ENCODE measurements at regions not wholly inside any gene's neighbourhood (a gene's known extent, or its start where the extent isn't known, plus 50 kb on each side); places are given as distances from the start of the nearest gene placed in this dataset.
"Not testable (repeated sequence)": the region's sequence is repeated elsewhere in the genome, so short reads cannot be mapped to it uniquely, and the experiment has no call there.

- DNase-seq: no peak
Observed at GRCh38 chr13:84737661-84738060, 855.4 kb upstream of the SLITRK1 start.

DNA sequence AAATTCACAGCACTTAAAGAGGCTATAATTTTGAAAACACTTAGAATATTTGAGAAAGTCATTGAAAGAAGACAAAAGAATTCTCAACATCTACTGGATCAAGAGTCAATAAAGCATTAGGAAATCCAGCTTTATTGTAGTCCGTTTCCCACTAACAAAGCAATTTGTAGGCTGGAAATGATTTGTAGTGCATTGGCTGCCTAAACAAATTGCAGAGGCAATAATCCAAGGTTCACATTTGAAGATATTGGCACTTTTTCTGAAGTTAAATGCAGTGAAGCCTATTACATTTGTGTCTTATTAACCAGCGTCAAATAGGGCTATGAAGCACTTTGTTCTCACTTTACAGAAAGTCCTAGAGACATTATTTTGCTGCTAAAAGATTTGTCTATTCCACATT lies 848.1 kb upstream of the SLITRK1 start:
- no peak for DNase-seq

DNA sequence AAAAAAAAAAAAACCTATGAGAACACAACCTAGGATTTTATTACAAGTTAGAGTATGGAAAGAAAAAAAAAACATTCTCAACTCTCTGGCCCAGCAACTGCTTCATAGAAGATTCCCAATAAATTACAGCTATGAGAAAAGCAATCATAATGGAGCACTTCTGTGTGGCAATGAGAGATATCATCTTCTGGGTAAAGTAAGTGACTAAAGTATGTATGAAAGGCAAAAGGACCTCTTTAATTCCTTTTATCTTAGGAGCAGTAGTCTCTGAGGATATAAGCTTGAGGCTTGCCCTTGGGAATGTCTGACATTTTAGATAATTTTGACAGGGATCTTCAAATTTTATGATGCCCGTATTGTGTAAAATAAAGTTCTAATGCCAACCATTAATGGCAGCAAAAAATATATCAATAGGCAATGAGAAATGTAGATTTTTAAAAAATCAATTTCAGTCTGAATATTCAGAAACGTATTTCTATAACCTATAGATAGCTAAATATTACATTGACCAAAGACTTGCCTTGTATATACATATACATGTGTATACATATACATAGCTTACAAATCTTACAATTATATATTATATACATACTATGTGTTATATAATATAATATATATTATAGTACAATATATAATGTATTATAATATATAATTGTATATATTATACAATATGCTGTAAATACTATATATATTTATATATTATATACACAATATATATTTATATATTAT lies 823.9 kb upstream of the SLITRK1 start:
- peak; percentile 6 for DNase-seq

DNA sequence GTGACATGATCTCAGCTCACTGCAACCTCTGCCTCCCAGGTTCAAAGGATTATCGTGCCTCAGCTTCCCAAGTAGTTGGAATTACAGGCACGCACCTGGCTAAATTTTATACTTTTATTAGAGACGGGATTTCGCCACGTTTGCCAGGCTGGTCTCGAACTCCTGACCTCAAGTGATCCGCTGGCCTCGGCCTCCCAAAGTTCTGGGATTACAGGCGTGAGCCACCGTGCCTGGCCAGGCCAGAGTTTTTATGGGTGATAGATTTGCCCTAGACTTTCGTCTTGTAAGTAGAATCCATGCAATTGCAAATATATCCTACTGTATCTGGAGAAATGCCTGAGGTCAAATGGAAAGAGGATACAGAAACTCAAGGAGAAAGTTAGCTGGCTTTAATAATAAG lies 819.9 kb upstream of the SLITRK1 start:
- no peak for DNase-seq

DNA sequence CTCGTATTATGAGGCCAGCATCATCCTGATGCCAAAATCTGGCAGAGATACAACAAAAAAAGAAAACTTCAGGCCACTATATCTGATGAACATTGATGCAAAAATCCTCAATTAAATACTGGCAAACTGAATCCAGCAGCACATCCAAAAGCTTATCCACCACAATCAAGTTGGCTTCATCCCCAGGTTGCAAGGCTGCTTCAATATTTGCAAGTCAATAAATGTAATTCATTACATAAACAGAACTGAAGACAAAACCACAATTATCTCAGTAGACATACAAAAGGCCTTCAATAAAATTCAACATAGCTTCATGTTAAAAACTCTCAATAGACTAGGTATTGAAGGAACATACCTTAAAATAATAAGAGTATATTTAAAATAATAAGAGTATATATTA lies 815.3 kb upstream of the SLITRK1 start:
- DNase-seq: not testable (repeated sequence)

DNA sequence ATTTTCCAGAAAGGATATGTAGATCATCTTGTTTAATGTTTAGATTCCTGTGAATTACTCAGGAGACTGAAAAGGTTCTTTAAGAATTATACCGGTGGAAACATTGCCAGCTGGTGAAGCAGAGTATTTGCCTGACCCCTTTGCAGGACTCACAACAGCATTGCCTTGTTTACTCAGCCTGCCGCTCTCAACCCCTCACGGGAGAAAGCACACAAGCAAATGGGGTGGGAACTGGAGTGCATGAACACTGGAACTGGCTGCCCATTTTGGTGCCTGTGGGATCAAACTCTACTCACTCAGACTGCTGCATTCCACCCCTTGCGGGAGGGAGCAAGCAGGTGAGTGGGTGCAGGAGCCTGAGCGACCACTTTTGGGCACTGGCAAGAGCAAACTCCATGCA lies 804.7 kb upstream of the SLITRK1 start:
- no peak for DNase-seq

GRCh38 chr13:84686458-84686857 lies 804.2 kb upstream of the SLITRK1 start:
- DNase-seq: no peak

GRCh38 chr13:84684804-84685203 lies 802.5 kb upstream of the SLITRK1 start:
- no peak for DNase-seq

DNA sequence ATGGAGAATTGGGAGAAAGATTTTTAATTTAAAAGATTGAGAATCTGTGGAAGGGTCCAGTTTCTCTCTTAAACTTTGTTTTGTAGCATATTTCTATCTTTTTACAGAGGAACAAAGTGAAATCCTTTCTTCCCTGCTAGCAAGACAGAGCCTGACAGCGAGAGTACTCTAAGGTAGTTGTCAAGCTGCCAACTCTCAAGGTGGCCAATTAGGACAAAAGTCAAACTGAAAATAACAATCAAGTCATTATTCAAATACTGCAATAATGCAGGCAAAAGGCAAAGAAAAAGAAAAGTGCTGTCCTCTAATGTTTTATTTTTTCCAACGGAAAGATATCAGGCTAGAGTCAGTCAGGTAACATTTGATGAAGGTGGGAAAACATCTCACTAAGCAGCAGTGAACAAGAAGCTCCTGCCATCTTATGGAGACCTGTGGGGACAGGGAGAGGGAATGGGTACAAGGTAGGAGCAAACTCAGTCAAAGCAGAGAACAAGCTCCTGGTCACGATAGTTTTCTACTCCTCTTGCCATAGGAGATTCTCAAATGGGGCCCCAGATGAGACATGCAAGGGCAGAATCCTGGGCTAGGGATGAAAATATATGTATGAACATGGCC lies 801.9 kb upstream of the SLITRK1 start:
- no peak for DNase-seq

DNA sequence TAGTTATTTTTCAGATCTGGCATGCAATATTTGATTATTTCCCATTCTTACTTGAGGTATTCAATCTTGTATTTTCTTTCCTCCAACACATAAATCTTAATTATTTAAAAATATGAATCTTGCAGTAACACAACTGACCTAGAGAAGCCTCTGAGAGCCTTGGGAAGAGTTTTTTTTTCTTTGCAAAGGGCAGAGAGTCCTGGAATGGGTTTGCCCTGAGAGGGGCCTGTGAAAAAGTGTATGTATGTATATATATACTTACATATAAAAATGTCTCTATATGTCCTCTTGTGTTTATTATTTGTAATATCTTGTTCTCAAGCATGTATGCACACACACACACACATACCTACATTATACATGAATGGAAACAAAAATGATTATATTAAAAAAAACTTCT lies 801.2 kb upstream of the SLITRK1 start:
- no peak for DNase-seq

DNA sequence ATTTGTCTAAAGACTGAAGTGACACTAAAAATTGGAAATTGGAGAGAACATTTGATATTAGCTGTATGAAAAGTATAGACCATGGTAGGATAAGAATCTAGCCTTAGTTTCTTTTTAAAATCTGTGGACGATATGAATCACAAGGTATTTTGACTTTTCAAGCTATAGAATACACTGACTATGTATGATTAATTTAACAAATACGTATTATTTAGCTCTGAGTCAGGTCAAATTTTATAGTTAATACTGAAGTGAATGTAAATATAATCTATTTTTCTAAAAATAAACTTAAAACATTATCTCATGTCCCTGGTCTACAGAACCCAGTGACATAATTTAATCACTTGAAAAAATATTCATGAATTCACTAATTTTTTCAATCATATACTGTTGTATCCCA lies 795.6 kb upstream of the SLITRK1 start:
- no peak for DNase-seq

DNA sequence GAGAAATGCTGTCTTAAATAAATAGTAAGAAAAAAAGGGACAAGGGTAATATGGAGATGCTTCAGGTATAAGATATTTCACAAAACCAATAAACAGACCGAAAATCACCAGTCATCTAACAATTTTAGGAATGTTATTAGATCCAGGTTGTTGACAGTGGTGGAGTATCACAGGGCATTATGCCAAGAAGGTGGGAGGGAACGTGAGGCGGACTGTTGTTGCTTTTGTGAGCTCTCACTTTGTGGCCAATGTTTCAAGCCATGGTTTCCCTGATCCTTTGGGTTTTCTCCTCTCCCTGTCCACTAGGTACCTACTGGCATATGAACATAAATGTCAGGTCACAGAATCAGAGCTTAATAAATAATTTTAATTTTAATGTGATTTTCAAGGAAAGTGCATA lies 790.3 kb upstream of the SLITRK1 start:
- no peak for DNase-seq

DNA sequence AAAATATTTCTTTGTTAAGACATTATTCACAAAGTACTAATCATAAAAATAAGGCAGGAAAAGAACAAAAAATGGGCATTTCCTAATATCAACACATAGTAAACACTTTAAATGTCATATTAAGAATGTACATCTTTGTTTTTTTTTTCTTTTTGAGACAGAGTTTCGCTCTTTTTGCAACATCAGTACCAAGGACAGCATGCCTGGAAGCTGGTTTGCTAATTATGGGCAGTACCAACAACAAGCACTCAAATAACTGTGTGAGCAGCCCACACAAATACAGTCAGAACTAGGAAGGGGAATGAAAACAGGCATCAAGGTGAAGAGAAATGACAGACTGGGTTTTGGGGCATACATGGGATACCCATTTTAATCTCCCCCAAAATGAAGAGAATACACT lies 788.0 kb upstream of the SLITRK1 start:
- no peak for DNase-seq

DNA sequence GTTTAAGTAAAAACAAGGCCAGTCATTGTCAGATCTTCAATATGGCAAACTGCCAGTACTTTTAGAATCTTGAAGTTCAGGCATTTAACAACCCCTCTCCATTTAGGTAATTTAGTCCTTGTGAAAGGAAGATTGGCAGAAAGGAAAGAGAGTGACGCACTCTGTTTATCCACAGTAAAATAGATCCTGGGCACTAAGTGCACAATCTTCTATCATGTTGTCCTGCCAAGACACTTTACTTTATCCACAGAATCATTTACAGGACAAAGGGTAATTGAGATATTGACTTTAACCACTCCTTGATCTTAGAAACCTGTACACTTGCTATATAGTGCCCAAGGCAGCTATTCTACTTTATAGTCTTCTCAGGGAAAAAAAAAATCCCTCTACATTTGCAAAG lies 786.4 kb upstream of the SLITRK1 start:
- no peak for DNase-seq

- DNase-seq: no peak
Observed at GRCh38 chr13:84662491-84662890, 780.2 kb upstream of the SLITRK1 start.

DNA sequence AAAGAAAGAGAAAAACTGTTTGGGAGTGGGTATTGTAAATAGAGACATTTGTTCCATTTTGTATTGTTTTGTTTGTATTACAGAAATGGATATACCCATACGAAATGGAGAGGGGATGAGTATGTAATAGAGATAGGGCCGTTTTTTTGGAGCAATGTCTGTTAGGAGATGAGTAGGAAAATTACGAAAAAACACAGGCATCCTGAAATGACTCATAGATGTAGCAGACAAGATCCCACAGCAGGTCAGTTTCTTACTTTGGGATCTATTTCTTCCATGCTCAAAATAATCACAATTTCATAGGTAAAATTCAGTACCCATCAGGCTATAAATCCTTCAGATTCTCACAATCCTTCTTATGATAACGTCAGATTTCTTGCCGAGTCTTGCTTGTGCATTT lies 779.4 kb upstream of the SLITRK1 start:
- DNase-seq: no peak

DNA sequence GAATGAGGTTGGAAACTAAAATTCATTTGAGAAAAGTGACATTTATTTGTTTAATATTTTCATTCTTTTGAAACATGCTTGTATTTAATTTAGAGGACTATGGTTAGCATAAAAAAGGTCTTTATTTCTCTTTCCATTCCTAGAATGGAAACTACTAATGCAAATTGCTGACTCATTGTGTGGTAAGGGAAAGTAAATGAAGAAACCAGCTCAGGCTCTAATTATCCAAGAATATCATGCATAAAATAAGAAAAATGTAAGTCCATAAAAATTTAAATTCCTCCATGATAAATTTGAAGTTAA lies 777.0 kb upstream of the SLITRK1 start:
- no peak for DNase-seq

- no peak for DNase-seq
Observed at GRCh38 chr13:84658491-84659358, 776.5 kb upstream of the SLITRK1 start.

GRCh38 chr13:84655677-84656076 lies 773.4 kb upstream of the SLITRK1 start:
- DNase-seq: no peak

GRCh38 chr13:84654654-84655275 lies 772.5 kb upstream of the SLITRK1 start:
- DNase-seq: no peak

- DNase-seq: no peak
Observed at GRCh38 chr13:84653915-84654534, 771.8 kb upstream of the SLITRK1 start.

- no peak for DNase-seq
Observed at GRCh38 chr13:84651705-84652104, 769.4 kb upstream of the SLITRK1 start.

DNA sequence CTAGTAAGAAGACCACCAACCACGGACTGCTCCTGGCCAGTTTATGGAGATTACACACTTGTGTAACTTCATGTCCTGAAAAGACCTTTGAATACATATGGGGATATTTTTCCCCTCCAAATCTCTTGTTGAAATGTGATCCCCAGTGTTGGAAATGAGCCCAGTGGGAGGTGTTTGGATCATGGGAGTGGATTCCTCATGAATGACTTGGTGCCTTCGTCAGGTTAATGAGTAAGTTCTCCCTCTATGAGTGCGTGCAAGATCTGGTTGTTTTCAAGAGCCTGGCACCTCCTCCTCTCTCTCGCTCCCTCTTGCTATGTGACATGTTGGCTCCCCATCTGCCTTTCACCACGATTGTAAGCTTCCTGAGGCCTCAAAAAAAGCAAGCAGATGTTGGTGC lies 769.0 kb upstream of the SLITRK1 start:
- DNase-seq: no peak

Data from right kidney (tissue), 1 donor.